GM10248 (cell line): ENCODE measurements at regions not wholly inside any gene's neighbourhood (a gene's known extent, or its start where the extent isn't known, plus 50 kb on each side); places are given as distances from the start of the nearest gene placed in this dataset.

Source experiments
- CTCF ChIA-PET: fragments of 300-600 bp; sonication (Branson Sonifier 250); formaldehyde crosslinking; extraction: SDS; loops from one replicate; lab custom pipeline; 2021; ENCODE audit warnings: antibody characterized with exemption; lab: Yijun Ruan, JAX
- POLR2A ChIA-PET: fragments of 350-650 bp; sonication (Branson Sonifier 250); formaldehyde crosslinking; extraction: SDS; loops from one replicate; lab custom pipeline; 2020; ENCODE audit warnings: antibody characterized with exemption; lab: Yijun Ruan, JAX
- DNase-seq: peaks from one replicate; pipeline ENCODE4 v3.0.0; 2012; ENCODE audit errors: extremely low spot score
- TF ChIP-seq, protein P1 (sequence below): IDR thresholded peaks from 2 replicates; pipeline ENCODE4 v1.5.1; 2012; ENCODE audit warnings: mild to moderate bottlenecking, low read depth; ENCODE audit errors: extremely low read depth, missing control alignments, control extremely low read depth

DNA sequence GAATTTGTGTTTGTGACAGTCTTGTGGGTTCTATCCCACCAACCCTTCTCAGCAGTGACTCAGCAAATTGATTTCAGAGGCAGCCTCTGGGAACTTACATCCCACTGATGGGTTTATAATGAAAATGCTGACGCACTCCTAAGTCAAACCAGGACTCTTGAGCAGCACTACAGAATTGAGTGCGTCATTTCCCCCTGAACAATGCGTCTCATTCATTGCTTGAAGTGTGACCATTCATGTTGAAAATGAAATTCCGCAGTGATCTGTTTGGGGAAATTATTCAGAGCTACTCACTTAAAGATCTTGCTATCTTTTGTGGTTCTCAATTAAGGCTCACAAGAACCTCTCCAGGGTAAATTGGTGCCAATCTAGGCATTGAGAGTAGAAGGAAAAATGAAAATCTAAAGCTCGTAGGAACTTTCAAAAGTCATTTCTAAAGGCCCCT, 417.7 kb upstream of the SLC14A2 start:
- TF ChIP-seq, protein P1, sequence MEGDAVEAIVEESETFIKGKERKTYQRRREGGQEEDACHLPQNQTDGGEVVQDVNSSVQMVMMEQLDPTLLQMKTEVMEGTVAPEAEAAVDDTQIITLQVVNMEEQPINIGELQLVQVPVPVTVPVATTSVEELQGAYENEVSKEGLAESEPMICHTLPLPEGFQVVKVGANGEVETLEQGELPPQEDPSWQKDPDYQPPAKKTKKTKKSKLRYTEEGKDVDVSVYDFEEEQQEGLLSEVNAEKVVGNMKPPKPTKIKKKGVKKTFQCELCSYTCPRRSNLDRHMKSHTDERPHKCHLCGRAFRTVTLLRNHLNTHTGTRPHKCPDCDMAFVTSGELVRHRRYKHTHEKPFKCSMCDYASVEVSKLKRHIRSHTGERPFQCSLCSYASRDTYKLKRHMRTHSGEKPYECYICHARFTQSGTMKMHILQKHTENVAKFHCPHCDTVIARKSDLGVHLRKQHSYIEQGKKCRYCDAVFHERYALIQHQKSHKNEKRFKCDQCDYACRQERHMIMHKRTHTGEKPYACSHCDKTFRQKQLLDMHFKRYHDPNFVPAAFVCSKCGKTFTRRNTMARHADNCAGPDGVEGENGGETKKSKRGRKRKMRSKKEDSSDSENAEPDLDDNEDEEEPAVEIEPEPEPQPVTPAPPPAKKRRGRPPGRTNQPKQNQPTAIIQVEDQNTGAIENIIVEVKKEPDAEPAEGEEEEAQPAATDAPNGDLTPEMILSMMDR, result no peak
- POLR2A ChIA-PET, result no interaction called here
- peak; percentile 39 for DNase-seq
- CTCF ChIA-PET, result interaction anchor here (1.0 to 3.1 kb wide), 4 partner anchors 8 to 91 kb away, joined by 3 to 33 read pairs (median 3); no protein-coding TSS in a partner anchor

DNA sequence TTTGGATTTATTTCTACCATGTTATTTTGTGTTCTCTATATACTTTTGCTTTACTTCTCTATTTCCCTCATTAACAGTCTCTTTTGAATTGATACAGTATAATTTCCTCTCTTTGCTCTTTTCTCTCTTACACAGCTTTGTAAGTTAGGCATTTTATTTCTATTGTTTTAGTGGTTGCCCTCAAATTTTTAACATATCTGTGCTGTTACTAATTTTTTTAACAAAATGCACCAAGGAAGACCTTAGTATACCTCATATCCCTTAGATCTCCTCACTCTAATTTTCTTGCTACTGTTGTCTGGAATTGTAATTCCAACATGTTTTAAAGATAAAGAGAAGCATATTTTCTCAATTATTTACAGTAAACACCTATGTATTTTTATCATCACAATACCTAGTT, 416.8 kb upstream of the SLC14A2 start:
- POLR2A ChIA-PET, result no interaction called here

DNA sequence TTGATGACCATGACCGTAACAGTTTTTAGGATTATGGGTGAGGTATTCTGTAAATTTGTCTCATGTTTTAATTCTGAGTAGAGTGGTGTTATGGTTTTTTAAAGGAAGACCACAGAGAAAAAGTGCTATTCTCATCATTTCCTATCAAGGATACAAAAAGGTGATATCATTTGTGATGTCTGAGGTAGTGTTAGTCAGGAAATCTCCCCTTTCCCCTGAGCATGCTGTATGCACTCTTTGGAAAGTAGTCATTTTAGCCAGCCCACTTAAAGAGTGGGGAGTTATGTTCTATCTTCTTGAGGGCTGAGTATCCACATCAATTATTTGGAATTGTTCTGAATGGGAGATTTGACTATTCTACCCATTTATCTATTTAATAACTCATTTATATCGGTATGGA, 414.2 kb upstream of the SLC14A2 start:
- CTCF ChIA-PET, result interaction anchor here (4.5 kb wide), 1 partner anchor 12 kb away, joined by 50 read pairs; no protein-coding TSS in a partner anchor
- TF ChIP-seq, protein P1, result no peak
- DNase-seq, result no peak
- POLR2A ChIA-PET, result no interaction called here

More for the DNA sequence above, 416.8 kb upstream of the SLC14A2 start:
- CTCF ChIA-PET, result interaction anchor here (1.3 to 3.1 kb wide), 3 partner anchors 9 to 22 kb away, joined by 3 to 33 read pairs (median 3); no protein-coding TSS in a partner anchor
- no peak for DNase-seq
- TF ChIP-seq, protein P1, result no peak

DNA sequence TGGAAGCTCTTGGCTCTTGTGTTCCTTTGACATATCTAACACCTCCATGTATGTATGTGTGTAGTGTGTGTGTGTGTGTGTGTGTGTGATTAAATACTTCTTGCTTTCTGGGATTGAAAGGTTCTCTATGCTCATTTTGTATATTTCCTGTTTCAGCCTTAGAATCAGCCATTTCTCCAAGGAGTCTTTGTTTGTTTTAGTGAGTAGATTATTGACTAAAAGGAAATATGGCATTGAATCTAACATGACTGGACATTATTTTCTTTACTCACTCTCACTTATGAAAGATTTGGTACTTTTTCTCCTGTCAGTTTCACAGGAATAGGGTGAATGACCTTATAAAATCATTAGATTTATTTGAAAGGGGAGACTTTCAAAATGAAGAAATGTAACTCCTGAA, 413.8 kb upstream of the SLC14A2 start:
- ChIA-PET CTCF (interaction anchor here (4.5 kb wide), 1 partner anchor 11 kb away, joined by 50 read pairs; no protein-coding TSS in a partner anchor), POLR2A (no interaction called here)
- TF ChIP-seq, protein P1, result no peak
- DNase-seq, result no peak

DNA sequence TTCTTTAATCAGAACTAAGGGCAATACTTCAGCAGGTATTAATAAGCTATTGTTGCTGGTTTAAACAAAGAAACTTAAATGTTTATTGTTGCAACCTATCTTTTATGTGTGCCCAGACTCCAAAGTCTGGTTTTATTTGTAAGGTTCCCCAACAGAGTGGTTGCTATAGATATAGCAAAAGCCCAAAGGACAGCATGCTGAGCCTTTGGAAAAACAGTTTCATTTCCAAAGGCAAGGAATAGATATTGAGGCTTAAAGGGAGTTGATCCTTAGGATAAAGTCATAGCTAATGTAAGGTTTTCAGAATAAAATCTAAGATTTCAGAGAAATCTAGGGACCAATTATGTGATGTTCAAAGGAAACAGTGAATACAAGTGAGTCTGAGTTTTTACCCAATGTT, 413.2 kb upstream of the SLC14A2 start:
- no peak for DNase-seq
- ChIA-PET POLR2A (no interaction called here), CTCF (interaction anchor here (4.5 kb wide), 1 partner anchor 11 kb away, joined by 50 read pairs; no protein-coding TSS in a partner anchor)
- TF ChIP-seq, protein P1, result no peak

DNA sequence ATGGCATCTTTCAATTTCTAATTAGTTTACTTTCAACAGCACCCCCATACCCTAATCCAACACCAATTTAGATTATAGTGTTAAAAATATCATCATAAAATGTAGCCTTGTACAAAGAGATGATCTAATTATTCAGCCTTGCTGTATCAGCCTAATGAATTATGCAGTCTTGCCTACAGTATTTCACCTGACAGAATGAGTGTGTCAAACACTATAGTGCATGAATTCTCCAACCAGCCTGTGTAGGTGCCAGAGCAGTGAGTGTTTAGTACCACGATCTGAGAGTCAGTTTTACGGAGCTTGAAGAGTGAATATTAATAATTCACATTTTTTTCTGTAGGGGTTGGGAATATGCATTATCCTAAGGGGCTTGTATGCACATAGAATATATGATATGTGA, 411.6 kb upstream of the SLC14A2 start:
- TF ChIP-seq, protein P1, result no peak
- no peak for DNase-seq
- POLR2A ChIA-PET, result no interaction called here
- CTCF ChIA-PET, result interaction anchor here (1.4 to 4.5 kb wide), 3 partner anchors 9 to 99 kb away, joined by 3 to 50 read pairs (median 6); no protein-coding TSS in a partner anchor
